COLO668 (cell line): ENCODE measurements at regions not wholly inside any gene's neighbourhood (a gene's known extent, or its start where the extent isn't known, plus 50 kb on each side); places are given as distances from the start of the nearest gene placed in this dataset.
"Not testable (repeated sequence)": the region's sequence is repeated elsewhere in the genome, so short reads cannot be mapped to it uniquely, and the experiment has no call there.

Source experiments
- DNase-seq: peaks from one replicate; lab custom pipeline; 2025; ENCODE audit not compliant: unreplicated experiment; lab: John Stamatoyannopoulos, UW

DNA sequence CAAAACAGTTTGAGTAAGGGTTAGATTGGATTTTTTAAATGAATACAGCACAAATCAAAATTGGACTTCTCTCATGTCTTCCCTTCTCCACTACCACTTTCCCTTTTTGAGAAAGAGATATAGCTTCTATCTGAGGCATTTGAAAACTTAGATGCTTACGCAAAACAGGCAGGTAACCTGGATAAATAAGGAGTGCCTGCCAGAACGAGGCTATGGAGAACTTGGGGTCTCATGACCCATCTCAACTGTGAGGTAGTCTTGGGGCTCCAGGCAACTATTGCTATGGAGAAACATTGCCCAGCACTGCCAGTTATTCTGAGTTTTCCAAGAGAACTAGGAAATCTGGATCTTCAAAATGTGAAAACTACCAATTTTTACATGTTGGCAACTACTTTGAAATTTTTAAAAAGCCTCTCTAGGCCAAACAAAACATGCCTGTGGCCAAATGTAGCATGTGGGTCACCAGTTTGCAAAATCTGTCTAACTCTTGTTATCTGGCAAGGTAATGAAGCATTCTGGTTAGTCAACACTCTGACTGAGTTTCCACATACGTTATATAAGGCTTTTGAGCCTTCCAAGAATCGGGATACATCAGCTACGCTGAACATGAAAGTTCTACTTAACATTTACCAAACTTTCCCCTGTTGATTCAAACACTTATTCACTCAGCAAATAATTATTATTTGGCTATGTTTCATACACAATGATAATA is 752.7 kb downstream of the KCNA4 start:
- no peak for DNase-seq

- no peak for DNase-seq
Observed at GRCh38 chr11:29261831-29262230, 755.0 kb downstream of the KCNA4 start.

DNA sequence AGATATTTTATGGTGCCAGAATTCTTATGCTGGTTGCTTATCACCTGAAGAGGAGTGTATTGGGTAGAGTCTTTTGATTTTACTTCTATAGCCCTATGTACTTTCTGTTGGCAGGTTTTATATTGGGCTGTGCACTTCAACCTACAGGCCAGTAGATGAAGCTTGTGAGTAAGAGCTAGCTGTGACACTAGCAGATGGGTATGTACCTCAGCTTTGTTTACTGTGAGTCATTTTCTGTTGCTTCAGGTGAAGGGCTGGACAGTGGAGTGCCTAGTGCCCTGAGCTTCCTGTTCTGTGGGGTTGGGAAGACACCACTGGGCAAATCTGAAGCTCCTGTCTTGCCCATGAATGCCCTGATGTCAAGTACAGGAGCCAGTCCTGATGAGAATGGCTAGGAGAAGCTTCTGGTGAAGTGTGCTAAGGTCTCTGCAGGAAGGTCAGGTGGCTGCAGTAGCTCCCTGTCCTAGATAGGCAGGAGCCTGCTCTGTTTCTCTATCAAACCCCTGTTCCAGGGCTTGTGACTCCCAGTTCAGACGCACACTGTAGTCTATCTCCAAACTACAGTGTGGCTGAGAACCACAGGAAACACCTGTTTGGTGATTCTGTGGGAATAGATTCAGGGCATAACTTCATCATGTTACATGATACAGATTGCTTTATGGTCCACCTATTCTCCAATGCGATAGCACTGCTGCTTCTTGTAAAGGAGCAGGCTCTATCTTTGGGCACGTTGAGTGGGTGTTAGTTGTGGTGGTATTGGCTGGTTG is 755.7 kb downstream of the KCNA4 start:
- DNase-seq, result no peak

DNA sequence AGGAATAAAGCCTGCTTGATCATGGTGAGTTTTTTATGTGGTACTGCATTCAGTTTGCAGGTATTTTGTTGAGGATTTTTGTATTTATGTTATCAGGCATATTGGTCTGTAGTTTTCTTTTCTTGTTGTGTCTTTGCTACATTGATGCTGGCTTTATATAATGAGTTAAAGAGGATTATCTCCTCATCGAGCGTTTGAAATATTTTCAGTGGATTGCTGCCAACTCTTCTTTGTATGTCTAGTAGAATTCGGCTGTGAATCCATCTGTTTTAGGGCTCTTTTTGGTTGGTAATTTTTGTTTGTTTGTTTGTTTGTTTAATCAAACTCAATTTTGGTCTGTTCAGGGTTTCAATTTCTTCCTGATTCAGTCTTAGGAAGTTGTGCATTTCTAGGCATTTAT is 758.4 kb downstream of the KCNA4 start:
- DNase-seq, result no peak

- no peak for DNase-seq
Observed at GRCh38 chr11:29256580-29256979, 760.2 kb downstream of the KCNA4 start.

- no peak for DNase-seq
Observed at GRCh38 chr11:29255401-29255800, 761.4 kb downstream of the KCNA4 start.

DNA sequence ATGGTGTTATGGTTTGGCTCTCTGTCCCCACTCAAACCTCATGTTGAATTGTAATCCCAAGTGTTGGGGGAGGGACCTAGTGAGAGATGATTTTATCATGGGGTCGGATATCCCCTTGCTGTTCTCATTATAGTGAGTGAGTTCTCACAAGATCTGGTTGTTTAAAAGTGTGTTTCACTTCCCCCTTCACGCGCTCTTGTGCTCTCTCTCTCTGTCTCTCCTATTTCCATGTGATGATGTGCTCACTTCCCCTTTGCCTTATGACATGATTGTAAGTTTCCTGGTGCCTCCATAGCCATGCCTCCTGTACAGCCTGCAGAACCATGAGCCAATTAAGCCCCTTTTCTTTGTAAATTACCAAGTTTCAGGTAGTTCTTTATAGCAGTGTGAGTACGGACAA is 765.1 kb downstream of the KCNA4 start:
- DNase-seq, result no peak

DNA sequence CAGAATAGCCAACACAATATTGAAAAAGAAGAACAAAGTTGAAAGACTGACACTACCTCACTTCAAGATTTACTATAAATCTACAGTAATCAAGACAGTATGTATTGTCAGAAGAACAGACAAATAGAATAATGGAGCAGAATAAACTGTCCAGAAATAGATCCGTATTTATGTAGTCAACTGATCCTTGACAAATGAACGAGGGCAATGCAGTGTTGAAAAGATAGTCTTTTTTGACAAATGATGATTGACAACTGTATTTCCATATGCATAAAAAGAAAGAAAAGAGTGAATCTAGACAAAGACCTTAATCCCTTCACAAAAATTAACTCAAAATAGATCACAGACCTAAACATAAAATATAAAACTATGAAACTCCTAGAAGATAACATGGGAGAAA is 767.1 kb downstream of the KCNA4 start:
- no peak for DNase-seq

DNA sequence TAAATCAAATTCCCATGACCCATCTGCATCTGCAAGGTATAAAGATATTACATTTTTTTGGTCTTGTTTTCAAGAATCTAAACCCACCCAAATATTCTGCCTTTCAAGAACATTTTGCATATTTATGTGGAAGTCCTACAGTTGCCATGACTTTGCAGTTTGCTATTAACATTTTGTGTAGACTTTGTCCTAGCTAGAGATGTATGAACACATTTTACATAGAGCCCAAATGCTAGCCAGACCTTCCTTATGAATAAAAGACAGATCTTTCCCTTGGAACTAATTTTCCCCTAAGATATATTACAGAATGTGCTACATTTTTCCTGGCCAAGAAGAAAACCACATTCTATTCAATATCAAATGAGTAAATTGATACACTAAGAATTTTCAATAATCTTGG is 772.5 kb downstream of the KCNA4 start:
- DNase-seq, result no peak

GRCh38 chr11:29243616-29244015 is 773.2 kb downstream of the KCNA4 start:
- DNase-seq, result no peak

- DNase-seq, result no peak
Observed at GRCh38 chr11:29231991-29232390, 784.8 kb downstream of the KCNA4 start.

DNA sequence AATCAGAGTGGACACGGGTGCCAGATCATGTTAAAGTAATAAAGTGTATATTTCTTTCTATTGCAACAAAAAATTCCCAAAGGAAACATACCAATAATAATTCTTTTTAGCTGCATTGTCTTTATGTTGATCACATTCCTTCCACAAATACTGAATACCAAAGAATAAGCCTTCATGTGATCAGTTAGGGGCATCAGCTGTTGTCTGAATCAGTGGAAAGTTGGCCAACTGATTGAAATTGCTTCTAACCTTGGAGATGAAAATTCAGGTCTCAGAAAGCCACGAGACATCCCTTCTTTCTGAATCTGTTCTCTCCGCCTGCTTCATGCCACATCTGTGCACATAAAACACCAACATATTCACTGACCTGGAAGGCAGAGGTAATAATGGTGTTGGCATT is 785.2 kb downstream of the KCNA4 start:
- DNase-seq, result no peak

GRCh38 chr11:29227811-29228210 is 789.0 kb downstream of the KCNA4 start:
- DNase-seq, result no peak

DNA sequence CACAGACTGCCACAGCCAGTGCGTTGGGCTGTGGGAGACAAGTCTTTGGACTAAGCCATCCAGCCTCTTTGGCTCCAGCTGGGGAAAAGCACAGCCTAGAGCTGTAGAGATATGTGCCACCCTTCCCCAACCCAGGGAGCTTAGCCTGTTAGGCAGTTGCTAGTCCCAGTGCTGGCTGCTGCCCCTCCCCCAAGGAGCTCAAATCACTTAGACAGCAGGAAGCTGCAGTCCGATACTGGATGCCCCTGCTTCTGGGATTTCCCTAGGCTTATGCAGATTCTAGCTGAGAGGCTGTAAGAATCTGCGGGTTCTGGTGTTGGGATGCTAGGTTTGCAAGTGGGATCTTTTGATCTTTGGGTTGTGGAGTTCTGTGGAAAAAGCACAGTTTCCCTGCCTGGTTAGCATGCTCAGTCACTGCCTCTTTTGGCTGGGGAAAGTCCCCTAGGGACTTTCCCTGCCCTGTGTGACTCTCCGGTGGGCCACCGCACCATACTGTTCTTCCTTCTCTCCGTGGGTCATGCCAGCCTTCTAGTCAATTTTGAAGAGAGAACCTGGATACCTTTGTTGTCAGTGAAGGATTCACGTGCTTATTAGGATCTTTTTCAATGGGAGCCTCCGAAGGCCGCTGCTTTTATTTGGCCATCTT is 792.0 kb downstream of the KCNA4 start:
- DNase-seq, result no peak

DNA sequence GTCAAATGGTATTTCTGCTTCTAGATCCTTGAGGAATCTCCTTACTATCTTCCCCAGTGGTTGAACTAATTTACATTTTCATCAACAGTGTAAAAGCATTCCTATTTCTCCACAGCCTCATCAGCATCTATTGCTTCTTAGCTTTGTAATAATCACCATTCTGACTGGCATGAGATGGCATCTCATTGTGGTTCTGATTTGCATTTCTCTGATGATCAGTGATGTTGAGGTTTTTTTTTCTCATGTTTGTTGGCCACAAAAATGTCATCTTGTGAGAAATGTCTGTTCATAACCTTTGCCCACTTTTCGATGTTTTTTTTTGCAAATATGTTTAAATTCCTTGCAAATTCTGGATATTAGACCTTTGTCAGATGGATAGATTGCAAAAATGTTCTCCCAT is 797.3 kb downstream of the KCNA4 start:
- not testable (repeated sequence) for DNase-seq

DNA sequence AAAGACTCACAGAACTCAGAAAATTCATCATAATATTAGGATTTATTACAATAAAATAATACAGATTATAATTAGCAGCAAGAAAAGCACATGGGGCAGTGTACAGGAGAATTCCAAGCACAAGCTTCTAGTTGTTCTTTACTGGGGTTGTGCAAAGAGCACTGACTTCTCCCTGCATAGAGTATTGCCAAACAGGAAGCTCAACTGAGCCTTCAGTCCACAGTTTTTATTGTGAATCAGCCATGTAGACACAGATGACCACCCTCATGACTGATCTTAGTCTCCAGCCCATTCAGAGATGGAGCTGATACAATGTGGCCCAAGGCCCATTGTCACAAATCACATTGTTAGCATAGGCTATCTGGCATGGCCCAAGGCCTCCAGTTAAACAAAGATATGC is 798.9 kb downstream of the KCNA4 start:
- no peak for DNase-seq

DNA sequence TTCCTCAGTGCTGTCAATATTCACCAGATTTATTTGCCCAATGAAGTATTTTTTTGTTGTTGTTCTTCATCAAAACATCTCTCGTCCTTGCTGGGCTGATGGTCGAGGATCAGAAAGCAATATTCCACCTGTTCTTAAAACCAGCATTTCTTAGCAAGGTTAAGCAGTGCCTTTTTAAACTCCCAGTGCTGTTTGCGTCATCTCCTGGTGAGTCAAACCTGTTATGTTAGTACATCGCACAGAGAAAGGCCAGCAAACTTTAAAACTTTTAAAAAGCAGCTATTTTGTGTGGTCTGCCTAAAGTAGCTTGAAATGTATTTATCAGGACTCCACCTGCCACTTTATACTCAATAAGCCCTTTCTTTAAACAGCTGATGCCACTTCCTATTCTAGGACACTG is 802.0 kb downstream of the KCNA4 start:
- no peak for DNase-seq

- DNase-seq, result no peak
Observed at GRCh38 chr11:29211202-29211601, 805.6 kb downstream of the KCNA4 start.

- DNase-seq, result no peak
Observed at GRCh38 chr11:29210426-29210825, 806.4 kb downstream of the KCNA4 start.

DNA sequence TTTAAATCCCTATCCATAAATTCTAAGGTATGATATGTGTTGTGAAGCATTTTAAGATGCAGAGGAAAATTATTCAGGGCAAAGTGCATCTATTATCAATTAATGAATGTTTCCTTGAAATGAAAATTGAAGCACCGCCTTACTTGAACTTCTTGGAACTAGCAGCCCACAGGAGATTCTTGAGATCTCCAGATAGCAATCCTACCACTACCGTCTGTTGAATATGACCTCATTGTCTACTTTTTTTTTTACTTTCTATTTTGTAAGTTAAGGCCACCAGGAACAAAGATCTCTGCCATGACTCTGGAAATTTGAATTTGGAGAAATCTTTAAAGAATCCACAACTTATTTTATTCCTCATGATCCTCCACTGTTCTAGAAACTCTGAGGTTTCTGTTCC is 808.7 kb downstream of the KCNA4 start:
- no peak for DNase-seq

GRCh38 chr11:29200791-29201562 is 815.9 kb downstream of the KCNA4 start:
- peak; percentile 28 for DNase-seq
